CD4-positive, CD25-positive, alpha-beta regulatory T cell (primary cell): ENCODE measurements at regions not wholly inside any gene's neighbourhood (a gene's known extent, or its start where the extent isn't known, plus 50 kb on each side); places are given as distances from the start of the nearest gene placed in this dataset.
A peak's percentile ranks its signal among the peaks of the same experiment; 100 is the strongest.
"Not testable (repeated sequence)": the region's sequence is repeated elsewhere in the genome, so short reads cannot be mapped to it uniquely, and the experiment has no call there.

Experiments used
- ATAC-seq, 2 donors: fragments of 150-1000 bp; cut with Tn5 transposase; one replicate each; pipeline ENCODE4 v1.10.0; 2021; ENCODE audit warnings: low read depth in 2 of 2, moderate number of reproducible peaks in 2 of 2, moderate library complexity in 1 of 2
- DNase-seq, 3 donors: peaks; one replicate each; pipeline versions ENCODE4 v3.0.0 to v3.0.0-alpha.2; 2012 to 2022; ENCODE audit warnings: mixed read lengths in 1 of 3
- H3K27ac ChIP-seq: one replicate; pipeline ENCODE4 v1.7.0; 2013; ENCODE audit warnings: mild to moderate bottlenecking, low read length; ENCODE audit not compliant: insufficient read depth, poor library complexity, severe bottlenecking
- H3K27me3 ChIP-seq: one replicate; pipeline ENCODE4 v1.7.0; 2013; ENCODE audit warnings: low read length; ENCODE audit not compliant: control insufficient read depth, insufficient read depth
- H3K36me3 ChIP-seq: one replicate; pipeline ENCODE4 v1.7.0; 2013; ENCODE audit warnings: mild to moderate bottlenecking, low read length, moderate library complexity; ENCODE audit not compliant: control insufficient read depth, insufficient read depth
- H3K4me1 ChIP-seq: 2 replicates; pipeline ENCODE4 v1.7.0; 2013; ENCODE audit warnings: mild to moderate bottlenecking, low read length; ENCODE audit not compliant: insufficient read depth, control insufficient read depth, poor library complexity, severe bottlenecking
- H3K4me3 ChIP-seq: one replicate; pipeline ENCODE4 v1.7.0; 2013; ENCODE audit warnings: low read depth, mild to moderate bottlenecking, low read length, moderate library complexity
- H3K9me3 ChIP-seq, 2 experiments: 1 replicate in 1 of 2; 2 replicates in 1 of 2; pipeline ENCODE4 v1.7.0; 2013; ENCODE audit warnings: low read length in 2 of 2, mild to moderate bottlenecking in 1 of 2, moderate library complexity in 1 of 2; ENCODE audit not compliant: control insufficient read depth in 2 of 2
- H3K27ac Mint-ChIP-seq, 3 donors: one replicate each; pipeline ENCODE4 v1.8.0; 2020 to 2022; ENCODE audit warnings: mild to moderate bottlenecking in 3 of 3, mixed read lengths in 3 of 3, moderate library complexity in 2 of 3
- H3K27me3 Mint-ChIP-seq: one replicate; pipeline ENCODE4 v1.8.0; 2022; ENCODE audit warnings: mild to moderate bottlenecking, mixed read lengths
- H3K36me3 Mint-ChIP-seq: one replicate; pipeline ENCODE4 v1.8.0; 2020; ENCODE audit warnings: mixed read lengths
- H3K4me1 Mint-ChIP-seq, 4 donors: one replicate each; pipeline ENCODE4 v1.8.0; 2020 to 2022; ENCODE audit warnings: mixed read lengths in 4 of 4, mild to moderate bottlenecking in 1 of 4
- H3K4me3 Mint-ChIP-seq, 4 donors: one replicate each; pipeline ENCODE4 v1.8.0; 2020 to 2022; ENCODE audit warnings: mild to moderate bottlenecking in 4 of 4, mixed read lengths in 4 of 4, moderate library complexity in 3 of 4
- H3K9me3 Mint-ChIP-seq, 7 donors: one replicate each; pipeline ENCODE4 v1.8.0; 2020 to 2022; ENCODE audit warnings: mixed read lengths in 7 of 7, mild to moderate bottlenecking in 3 of 7, moderate library complexity in 2 of 7

- H3K4me1 ChIP-seq = no peaks in the 10 kb centered on the region
- no peaks in the 10 kb centered on the region for H3K27me3 ChIP-seq
- DNase-seq (no peak), ATAC-seq (no peak)
- no peak overlapping the region for H3K27ac ChIP-seq
- Mint-ChIP-seq H3K27me3 (no peaks in the 10 kb centered on the region), H3K9me3 (peaks cover 2 to 16% (median 8%) of the 10 kb centered on the region in 7 donors), H3K36me3 (no peaks in the 10 kb centered on the region), H3K27ac (no peak overlapping the region), H3K4me1 (no peaks in the 10 kb centered on the region), H3K4me3 (no peak overlapping the region)
- no peaks in the 10 kb centered on the region for H3K36me3 ChIP-seq
- H3K9me3 ChIP-seq = no peaks in the 10 kb centered on the region
- no peak overlapping the region for H3K4me3 ChIP-seq
Measured at GRCh38 chr7:145431834-145432233, 596.0 kb upstream of the TPK1 start.

- not testable (repeated sequence) for H3K4me1 ChIP-seq, ATAC-seq, H3K27ac Mint-ChIP-seq, H3K4me3 Mint-ChIP-seq, H3K36me3 Mint-ChIP-seq, H3K27me3 ChIP-seq, H3K27me3 Mint-ChIP-seq, DNase-seq, H3K4me3 ChIP-seq, H3K9me3 ChIP-seq, H3K27ac ChIP-seq, H3K4me1 Mint-ChIP-seq, H3K36me3 ChIP-seq
- peaks cover 0 to 15% (median 2%) of the 10 kb centered on the region in 7 donors for H3K9me3 Mint-ChIP-seq
Measured at GRCh38 chr7:145418481-145418880, 582.6 kb upstream of the TPK1 start.

GRCh38 chr7:145411066-145411465 lies 575.2 kb upstream of the TPK1 start:
- Histone ChIP-seq H3K4me3 (no peak overlapping the region), H3K9me3 (no peaks in the 10 kb centered on the region), H3K27me3 (no peaks in the 10 kb centered on the region), H3K4me1 (no peaks in the 10 kb centered on the region), H3K36me3 (no peaks in the 10 kb centered on the region), H3K27ac (no peak overlapping the region)
- Mint-ChIP-seq H3K4me3 (peak overlapping the region in 1 of 4 donors; percentile 63), H3K27ac (no peak overlapping the region), H3K36me3 (no peaks in the 10 kb centered on the region), H3K9me3 (peaks cover 0 to 17% (median 6%) of the 10 kb centered on the region in 7 donors), H3K27me3 (no peaks in the 10 kb centered on the region), H3K4me1 (no peaks in the 10 kb centered on the region)
- DNase-seq (no peak), ATAC-seq (no peak)

- Histone ChIP-seq H3K27ac (no peak overlapping the region), H3K36me3 (no peaks in the 10 kb centered on the region), H3K4me3 (no peak overlapping the region), H3K9me3 (peaks cover 0 to 10% of the 10 kb centered on the region in 2 experiments), H3K4me1 (no peaks in the 10 kb centered on the region), H3K27me3 (no peaks in the 10 kb centered on the region)
- Mint-ChIP-seq H3K27ac (no peak overlapping the region), H3K4me1 (no peaks in the 10 kb centered on the region), H3K4me3 (no peak overlapping the region), H3K27me3 (no peaks in the 10 kb centered on the region), H3K36me3 (no peaks in the 10 kb centered on the region), H3K9me3 (peaks cover 0 to 23% (median 1%) of the 10 kb centered on the region in 7 donors)
- ATAC-seq (no peak), DNase-seq (no peak)
Measured at GRCh38 chr7:145398758-145399157, 562.9 kb upstream of the TPK1 start.

- H3K9me3 ChIP-seq = peaks cover 0 to 3% of the 10 kb centered on the region in 2 experiments
- no peaks in the 10 kb centered on the region for H3K36me3 ChIP-seq
- DNase-seq (no peak), ATAC-seq (no peak)
- H3K9me3 Mint-ChIP-seq = peaks cover 0 to 20% (median 3%) of the 10 kb centered on the region in 7 donors
- no peak overlapping the region for H3K4me3 Mint-ChIP-seq
- H3K36me3 Mint-ChIP-seq = no peaks in the 10 kb centered on the region
- H3K4me3 ChIP-seq = no peak overlapping the region
- no peak overlapping the region for H3K27ac ChIP-seq
- no peaks in the 10 kb centered on the region for H3K27me3 ChIP-seq
- no peaks in the 10 kb centered on the region for H3K4me1 ChIP-seq
- H3K4me1 Mint-ChIP-seq = no peaks in the 10 kb centered on the region
- H3K27me3 Mint-ChIP-seq = no peaks in the 10 kb centered on the region
- no peak overlapping the region for H3K27ac Mint-ChIP-seq
Measured at GRCh38 chr7:145394126-145394525, 558.3 kb upstream of the TPK1 start.

GRCh38 chr7:145382762-145383161 lies 546.9 kb upstream of the TPK1 start:
- no peaks in the 10 kb centered on the region for H3K27me3 ChIP-seq
- Mint-ChIP-seq H3K27me3 (no peaks in the 10 kb centered on the region), H3K9me3 (peaks cover 1 to 14% (median 6%) of the 10 kb centered on the region in 7 donors), H3K27ac (no peak overlapping the region), H3K4me3 (no peak overlapping the region), H3K4me1 (no peaks in the 10 kb centered on the region), H3K36me3 (no peaks in the 10 kb centered on the region)
- H3K27ac ChIP-seq = no peak overlapping the region
- DNase-seq (no peak), ATAC-seq (no peak)
- no peaks in the 10 kb centered on the region for H3K36me3 ChIP-seq
- no peaks in the 10 kb centered on the region for H3K4me1 ChIP-seq
- no peak overlapping the region for H3K4me3 ChIP-seq
- peaks cover 0 to 11% of the 10 kb centered on the region in 2 experiments for H3K9me3 ChIP-seq

GRCh38 chr7:145378197-145378596 lies 542.3 kb upstream of the TPK1 start:
- H3K4me1 ChIP-seq = no peaks in the 10 kb centered on the region
- Mint-ChIP-seq H3K4me1 (no peaks in the 10 kb centered on the region), H3K27me3 (no peaks in the 10 kb centered on the region), H3K4me3 (no peak overlapping the region), H3K36me3 (no peaks in the 10 kb centered on the region), H3K27ac (no peak overlapping the region), H3K9me3 (peaks cover 0 to 7% (median 2%) of the 10 kb centered on the region in 7 donors)
- ATAC-seq (no peak), DNase-seq (no peak)
- no peak overlapping the region for H3K4me3 ChIP-seq
- H3K27ac ChIP-seq = no peak overlapping the region
- H3K9me3 ChIP-seq = no peaks in the 10 kb centered on the region
- no peaks in the 10 kb centered on the region for H3K36me3 ChIP-seq
- H3K27me3 ChIP-seq = no peaks in the 10 kb centered on the region

- no peaks in the 10 kb centered on the region for H3K9me3 ChIP-seq
- no peaks in the 10 kb centered on the region for H3K27me3 ChIP-seq
- no peak overlapping the region for H3K4me3 ChIP-seq
- Mint-ChIP-seq H3K27ac (no peak overlapping the region), H3K9me3 (peaks cover 4 to 10% (median 9%) of the 10 kb centered on the region in 7 donors), H3K27me3 (no peaks in the 10 kb centered on the region), H3K4me3 (no peak overlapping the region), H3K36me3 (no peaks in the 10 kb centered on the region), H3K4me1 (no peaks in the 10 kb centered on the region)
- no peak for ATAC-seq
- H3K36me3 ChIP-seq = no peaks in the 10 kb centered on the region
- H3K4me1 ChIP-seq = no peaks in the 10 kb centered on the region
- no peak overlapping the region for H3K27ac ChIP-seq
- DNase-seq = no peak
Measured at GRCh38 chr7:145360511-145361100, 524.8 kb upstream of the TPK1 start.
